HepG2 (cell line): ENCODE measurements at regions not wholly inside any gene's neighbourhood (a gene's known extent, or its start where the extent isn't known, plus 50 kb on each side); places are given as distances from the start of the nearest gene placed in this dataset.

Source experiments
- ATAC-seq: fragments of 200-7000 bp; cut with Tn5 transposase; 3 replicates; pipeline ENCODE4 v1.9.1; 2020; ENCODE audit warnings: mild to moderate bottlenecking, moderate library complexity
- BruUV-seq: library from RNA; stranded (reverse); fragments of 400-500 nt; replicated peaks from 2 replicates; lab custom pipeline; 2021; lab: Mats Ljungman, UMichigan
- CTCF ChIA-PET: fragments of 300-600 bp; formaldehyde crosslinking; extraction: SDS; loops from one replicate; lab custom pipeline; 2021; ENCODE audit warnings: low total read pairs, inconsistent platforms, low intra/inter-chr PET ratio; lab: Yijun Ruan, JAX
- POLR2A ChIA-PET: fragments of 350-600 bp; sonication (Branson Sonifier 250); formaldehyde crosslinking; loops from one replicate; lab custom pipeline; 2020; ENCODE audit warnings: antibody characterized with exemption, inconsistent platforms; lab: Yijun Ruan, JAX
- DNase-seq: peaks from one replicate; pipeline ENCODE4 v3.0.0-alpha.2; 2015; ENCODE audit warnings: low spot score
- FAIRE-seq: peaks from 3 replicates; lab custom pipeline; 2011; peaks lifted over from hg19 to GRCh38; lab: Jason Lieb, UNC
- H2AFZ ChIP-seq: one replicate; pipeline ENCODE4 v1.6.1; 2011; ENCODE audit warnings: low read length, inconsistent platforms
- H3K27ac ChIP-seq: fragments of 300-600 bp; 3 replicates; pipeline ENCODE4 v1.8.0; 2011; ENCODE audit warnings: mixed run types, mild to moderate bottlenecking, mixed read lengths, low read length, inconsistent platforms; ENCODE audit not compliant: insufficient read depth; ENCODE audit errors: extremely low read length
- H3K27me3 ChIP-seq, 2 experiments: fragments of 200-600 bp in 1 of 2; 2 replicates in 1 of 2; 3 replicates in 1 of 2; pipeline versions ENCODE4 v1.6.0 to v1.8.0; 2011; ENCODE audit warnings: low read length in 2 of 2, mild to moderate bottlenecking in 2 of 2, moderate library complexity in 2 of 2, inconsistent platforms in 1 of 2; ENCODE audit not compliant: insufficient read depth in 2 of 2, control insufficient read depth in 1 of 2
- H3K36me3 ChIP-seq, 2 experiments: fragments of 200-600 bp in 1 of 2; replicated peaks in 1 of 2; 2 replicates in 1 of 2; 3 replicates in 1 of 2; pipeline versions ENCODE4 v1.5.1 to v1.8.0; 2011; ENCODE audit warnings: low read length in 2 of 2, inconsistent platforms in 1 of 2; ENCODE audit not compliant: insufficient read depth in 2 of 2, control insufficient read depth in 1 of 2
- H3K4me1 ChIP-seq: 2 replicates; pipeline ENCODE4 v1.5.1; 2012; ENCODE audit warnings: low read length, inconsistent platforms; ENCODE audit not compliant: insufficient read depth
- H3K4me2 ChIP-seq: 2 replicates; pipeline ENCODE4 v1.6.0; 2011; ENCODE audit warnings: low read depth, low read length, inconsistent platforms
- H3K4me3 ChIP-seq, 3 experiments: fragments of 200-600 bp in 1 of 3; sonication (generic), shearing (Covaris generic) in 1 of 3; replicated peaks in 1 of 3; 2 replicates each; pipeline ENCODE4 v1.5.1; 2011 to 2016; ENCODE audit warnings: low read length in 3 of 3, inconsistent platforms in 2 of 3, low read depth in 2 of 3, mild to moderate bottlenecking in 2 of 3, control low read depth in 1 of 3, mixed read lengths in 1 of 3; ENCODE audit not compliant: insufficient read depth in 1 of 3
- H3K79me2 ChIP-seq: one replicate; pipeline ENCODE4 v1.6.1; 2011; ENCODE audit warnings: low read length, inconsistent platforms; ENCODE audit not compliant: insufficient read depth
- H3K9ac ChIP-seq: 2 replicates; pipeline ENCODE4 v1.6.0; 2011; ENCODE audit warnings: mild to moderate bottlenecking, low read depth, low read length, inconsistent platforms; ENCODE audit not compliant: insufficient read depth
- H3K9me3 ChIP-seq: 2 replicates; pipeline ENCODE4 v1.5.1; 2012; ENCODE audit warnings: mild to moderate bottlenecking, low read length
- H4K20me1 ChIP-seq: 2 replicates; pipeline ENCODE4 v1.6.0; 2011; ENCODE audit warnings: inconsistent platforms, mild to moderate bottlenecking, low read length, moderate library complexity; ENCODE audit not compliant: insufficient read depth
- HNF4A ChIP-seq: sonication (generic); formaldehyde crosslinking; IDR thresholded peaks from 2 replicates; pipeline ENCODE4 v1.4.0; 2020; ENCODE audit warnings: missing genetic modification reagents
- KDM1A ChIP-seq: IDR thresholded peaks from 2 replicates; pipeline ENCODE4 v1.6.1; 2016; ENCODE audit warnings: missing compliant biosample characterization
- REL ChIP-seq: sonication (generic); formaldehyde crosslinking; conservative IDR thresholded peaks from 2 replicates; pipeline ENCODE4 v1.8.0; 2022; ENCODE audit warnings: mild to moderate bottlenecking, missing genetic modification reagents, moderate library complexity
- RFX3 ChIP-seq: IDR thresholded peaks from 2 replicates; pipeline ENCODE4 v1.6.1; 2016; ENCODE audit warnings: missing biosample characterization, missing genetic modification reagents
- SOX6 ChIP-seq, 2 experiments: fragments of 450-650 bp in 1 of 2; sonication (generic) in 1 of 2; formaldehyde crosslinking in 1 of 2; IDR thresholded peaks; 2 replicates each; pipeline versions ENCODE4 v1.4.0 to v1.6.1; 2017 to 2020; ENCODE audit warnings: antibody characterized with exemption in 1 of 2, mild to moderate bottlenecking in 1 of 2, missing genetic modification reagents in 1 of 2
- ZNF629 ChIP-seq: sonication (generic); formaldehyde crosslinking; conservative IDR thresholded peaks from 2 replicates; pipeline ENCODE4 v1.5.0; 2020; ENCODE audit warnings: missing genetic modification reagents
- ZNF768 ChIP-seq: sonication (generic); formaldehyde crosslinking; IDR thresholded peaks from 2 replicates; pipeline ENCODE4 v1.4.0; 2020; ENCODE audit warnings: missing genetic modification reagents
- ZNF879 ChIP-seq: sonication (generic); formaldehyde crosslinking; IDR thresholded peaks from 2 replicates; pipeline ENCODE4 v1.8.1; 2023; ENCODE audit warnings: missing genetic modification reagents
- WGBS: methylation state at CpG from one replicate; pipeline ENCODE4 v1.1.6; 2017; ENCODE audit warnings: low lambda C conversion rate; 5-methylcytosine and 5-hydroxymethylcytosine counted together
- in situ Hi-C: cut with HindIII; loops from 2 replicates; pipeline ENCODE4 v1.10.0; 2017; ENCODE audit warnings: low pct_unique_long_range_greater_than_20kb; ENCODE audit not compliant: extremely low pct_ligation_motif_present
- intact Hi-C: fragments of 100-400 bp; cut with micrococcal nuclease; formaldehyde crosslinking; loops from one replicate; pipeline ENCODE4 v1.10.0; 2022; ENCODE audit not compliant: unreplicated experiment

GRCh38 chr14:76924371-76925096 is 98.3 kb downstream of the LRRC74A start (continued):
- TF ChIP-seq SOX6 (IDR thresholded peaks at IDR 0.05): no peak
- TF ChIP-seq SOX6 (CRISPR knock-in tag; IDR thresholded peaks at IDR 0.05): peak; percentile 53
- TF ChIP-seq RFX3 (CRISPR knock-in tag): peak; percentile 64

GRCh38 chr14:76923431-76924370 is 97.5 kb downstream of the LRRC74A start:
- no peaks in the 10 kb centered on the region for H4K20me1 ChIP-seq
- H2AFZ ChIP-seq: no peak overlapping the region
- ATAC-seq: no peak
- H3K27me3 ChIP-seq: peaks cover 1 to 33% of the 10 kb centered on the region in 2 experiments; a peak in 3 of 5 replicates
- TF ChIP-seq ZNF629 (peak; percentile 79), REL (CRISPR knock-in tag) (no peak), ZNF879 (no peak), KDM1A (peak; percentile 30; the same call in 1 of the 2 replicates), HNF4A (peak; percentile 14; the same call in 1 of the 2 replicates), ZNF768 (CRISPR knock-in tag) (peak; percentile 79)
- peaks cover 51% of the 10 kb centered on the region for H3K4me1 ChIP-seq
- H3K4me3 ChIP-seq: no peak overlapping the region; a peak in 1 of 6 replicates
- WGBS: 31% methylated on average over 14 of the region's 22 CpGs
- BruUV-seq: no TSS peak
- no peak for DNase-seq
- in situ Hi-C loops: no loop called here
- 0 out of 2 replicates have a peak overlapping the region, but pooled peaks have one; percentile 7 for H3K4me2 ChIP-seq
- H3K36me3 ChIP-seq: no peaks in the 10 kb centered on the region
- no peak for FAIRE-seq
- H3K9me3 ChIP-seq: no peaks in the 10 kb centered on the region
- H3K79me2 ChIP-seq: no peaks in the 10 kb centered on the region
- intact Hi-C loops: no loop called here
- no peak overlapping the region for H3K27ac ChIP-seq
- CTCF ChIA-PET: no interaction called here
- POLR2A ChIA-PET: no interaction called here
- H3K9ac ChIP-seq: no peak overlapping the region
